Neural cell (in vitro differentiated cells): ENCODE measurements at regions not wholly inside any gene's neighbourhood (a gene's known extent, or its start where the extent isn't known, plus 50 kb on each side); places are given as distances from the start of the nearest gene placed in this dataset.

ENCODE experiments used
- H2AFZ ChIP-seq: fragments of 200-600, 300-800 bp; sonication (generic), shearing (Covaris generic); 2 replicates; pipeline ENCODE4 v1.6.0; 2014; ENCODE audit warnings: low read depth, mild to moderate bottlenecking, antibody characterized with exemption, low read length, moderate library complexity
- H3F3A ChIP-seq: fragments of 200-600 bp; shearing (Covaris generic); 2 replicates; pipeline ENCODE4 v1.6.1; 2016; ENCODE audit warnings: mild to moderate bottlenecking, moderate library complexity, mixed read lengths, antibody characterized with exemption, low read length; ENCODE audit not compliant: insufficient read depth, poor library complexity, severe bottlenecking
- H3K27ac ChIP-seq: fragments of 200-600, 300-800 bp; sonication (generic), shearing (Covaris generic); 2 replicates; pipeline ENCODE4 v1.5.1; 2014; ENCODE audit warnings: mild to moderate bottlenecking, low read length, moderate library complexity
- H3K27me3 ChIP-seq: fragments of 300-800, 200-600 bp; sonication (generic), shearing (Covaris generic); 2 replicates; pipeline ENCODE4 v1.6.0; 2014; ENCODE audit warnings: mild to moderate bottlenecking, low read depth, low read length, moderate library complexity; ENCODE audit not compliant: insufficient read depth
- H3K36me3 ChIP-seq: fragments of 300-800, 200-600 bp; sonication (generic), shearing (Covaris generic); 2 replicates; pipeline ENCODE4 v1.5.1; 2014; ENCODE audit warnings: mild to moderate bottlenecking, antibody characterized with exemption, low read length, moderate library complexity; ENCODE audit not compliant: insufficient read depth
- H3K4me2 ChIP-seq: fragments of 300-800, 200-600 bp; sonication (generic), shearing (Covaris generic); 2 replicates; pipeline ENCODE4 v1.6.0; 2014; ENCODE audit warnings: mild to moderate bottlenecking, low read length
- H3K4me3 ChIP-seq: fragments of 300-800, 200-600 bp; sonication (generic), shearing (Covaris generic); 2 replicates; pipeline ENCODE4 v1.5.1; 2014; ENCODE audit warnings: mild to moderate bottlenecking, low read length, moderate library complexity
- H3K79me2 ChIP-seq: fragments of 200-600 bp; shearing (Covaris generic); replicated peaks from 2 replicates; pipeline ENCODE4 v1.6.0; 2014; ENCODE audit warnings: mild to moderate bottlenecking, low read length, moderate library complexity; ENCODE audit not compliant: insufficient read depth
- H3K9ac ChIP-seq: fragments of 300-800, 200-600 bp; sonication (generic), shearing (Covaris generic); 2 replicates; pipeline ENCODE4 v1.6.1; 2016; ENCODE audit warnings: mild to moderate bottlenecking, low read length, mixed read lengths
- H3K9me2 ChIP-seq: fragments of 200-600 bp; shearing (Covaris generic); 2 replicates; pipeline ENCODE4 v1.6.1; 2016; ENCODE audit warnings: mild to moderate bottlenecking, low read length, mixed read lengths; ENCODE audit not compliant: insufficient read depth
- H3K9me3 ChIP-seq: fragments of 200-600, 300-800 bp; sonication (generic), shearing (Covaris generic); 2 replicates; pipeline ENCODE4 v1.6.1; 2016; ENCODE audit warnings: mild to moderate bottlenecking, mixed run types, low read length, moderate library complexity, mixed read lengths
- H4K20me1 ChIP-seq: fragments of 200-600 bp; shearing (Covaris generic); 2 replicates; pipeline ENCODE4 v1.6.1; 2016; ENCODE audit warnings: mild to moderate bottlenecking, mixed run types; ENCODE audit not compliant: insufficient read depth
- CTCF ChIP-seq: fragments of 450-650 bp; IDR thresholded peaks from 2 replicates; pipeline ENCODE4 v1.5.1; 2014; ENCODE audit warnings: antibody characterized with exemption, mild to moderate bottlenecking, moderate library complexity; ENCODE audit not compliant: poor library complexity, severe bottlenecking
- EP300 ChIP-seq: fragments of 450-650 bp; conservative IDR thresholded peaks from 2 replicates; pipeline ENCODE4 v1.6.1; 2014; ENCODE audit warnings: antibody characterized with exemption, mild to moderate bottlenecking, moderate library complexity; ENCODE audit not compliant: poor library complexity, severe bottlenecking
- EZH2 ChIP-seq: fragments of 200-600, 300-800 bp; shearing (Covaris generic), sonication (generic); IDR thresholded peaks from 2 replicates; pipeline ENCODE4 v1.6.1; 2014; ENCODE audit warnings: antibody characterized with exemption, low read length, borderline replicate concordance, mild to moderate bottlenecking; ENCODE audit not compliant: insufficient read depth, poor library complexity, severe bottlenecking
- MXI1 ChIP-seq: fragments of 450-650 bp; conservative IDR thresholded peaks from 2 replicates; pipeline ENCODE4 v1.6.1; 2014; ENCODE audit warnings: antibody characterized with exemption, mild to moderate bottlenecking; ENCODE audit not compliant: poor library complexity, severe bottlenecking
- POLR2AphosphoS5 ChIP-seq: IDR thresholded peaks from 2 replicates; pipeline ENCODE4 v1.6.1; 2012
- RAD21 ChIP-seq: fragments of 450-650 bp; conservative IDR thresholded peaks from 2 replicates; pipeline ENCODE4 v1.6.1; 2014; ENCODE audit warnings: antibody characterized with exemption, mild to moderate bottlenecking, moderate library complexity
- REST ChIP-seq: IDR thresholded peaks from 2 replicates; pipeline ENCODE4 v1.6.1; 2012; ENCODE audit warnings: borderline replicate concordance
- SMC3 ChIP-seq: fragments of 450-650 bp; conservative IDR thresholded peaks from 2 replicates; pipeline ENCODE4 v1.6.1; 2014; ENCODE audit warnings: antibody characterized with exemption, mild to moderate bottlenecking, moderate library complexity; ENCODE audit not compliant: poor library complexity
- TAF1 ChIP-seq: IDR thresholded peaks from 2 replicates; pipeline ENCODE4 v1.6.1; 2012; ENCODE audit warnings: low read depth

GRCh38 chr22:49678137-49678841 is 149.4 kb downstream of the BRD1 start:
- no peak overlapping the region for H3K4me2 ChIP-seq
- H3K9ac ChIP-seq, result no peak overlapping the region
- H3K36me3 ChIP-seq, result no peaks in the 10 kb centered on the region
- no peak overlapping the region for H2AFZ ChIP-seq
- H3K9me3 ChIP-seq, result no peaks in the 10 kb centered on the region
- H3K4me3 ChIP-seq, result no peak overlapping the region
- no peaks in the 10 kb centered on the region for H3K79me2 ChIP-seq
- H3K27me3 ChIP-seq, result no peaks in the 10 kb centered on the region
- no peaks in the 10 kb centered on the region for H3F3A ChIP-seq
- H3K27ac ChIP-seq, result no peak overlapping the region
- TF ChIP-seq REST (no peak), POLR2AphosphoS5 (no peak), TAF1 (no peak), EP300 (no peak), SMC3 (no peak), CTCF (no peak), RAD21 (no peak), MXI1 (no peak), EZH2 (no peak)
- H3K9me2 ChIP-seq, result no peaks in the 10 kb centered on the region
- H4K20me1 ChIP-seq, result no peaks in the 10 kb centered on the region

- H4K20me1 ChIP-seq, result no peaks in the 10 kb centered on the region
- no peaks in the 10 kb centered on the region for H3K9me2 ChIP-seq
- no peaks in the 10 kb centered on the region for H3F3A ChIP-seq
- peaks cover 4% of the 10 kb centered on the region for H3K27me3 ChIP-seq
- H3K4me3 ChIP-seq, result no peak overlapping the region
- no peaks in the 10 kb centered on the region for H3K9me3 ChIP-seq
- no peaks in the 10 kb centered on the region for H3K79me2 ChIP-seq
- no peaks in the 10 kb centered on the region for H3K36me3 ChIP-seq
- H3K27ac ChIP-seq, result no peak overlapping the region
- H3K9ac ChIP-seq, result no peak overlapping the region
- H3K4me2 ChIP-seq, result no peak overlapping the region
- no peak for TF ChIP-seq TAF1
- no peak for TF ChIP-seq CTCF
- no peak for TF ChIP-seq POLR2AphosphoS5
- no peak for TF ChIP-seq EZH2
- TF ChIP-seq EP300, result no peak
- no peak for TF ChIP-seq MXI1
- no peak for TF ChIP-seq RAD21
- TF ChIP-seq SMC3, result no peak
- no peak for TF ChIP-seq REST
- H2AFZ ChIP-seq, result no peak overlapping the region
Measured at GRCh38 chr22:49677495-49677889, 150.2 kb downstream of the BRD1 start.
